GM23338 (cell line): ENCODE measurements at regions not wholly inside any gene's neighbourhood (a gene's known extent, or its start where the extent isn't known, plus 50 kb on each side); places are given as distances from the start of the nearest gene placed in this dataset.

ENCODE experiments used
- ATAC-seq: fragments of 200-7000 bp; cut with Tn5 transposase; 3 replicates; pipeline ENCODE4 v1.9.1; 2020
- DNase-seq: peaks from one replicate; pipeline ENCODE4 v3.0.0-alpha.2; 2015; ENCODE audit warnings: low spot score
- H2AFZ ChIP-seq: fragments of 200-600 bp; sonication (generic); 2 replicates; pipeline ENCODE4 v1.8.0; 2016; ENCODE audit warnings: antibody characterized with exemption, mild to moderate bottlenecking, moderate library complexity
- H3F3A ChIP-seq: fragments of 200-600 bp; sonication (generic); replicated peaks from 2 replicates; pipeline ENCODE4 v1.8.0; 2017; ENCODE audit warnings: antibody characterized with exemption, mixed run types, low read depth
- H3K27ac ChIP-seq: fragments of 200-600 bp; sonication (generic); 2 replicates; pipeline ENCODE4 v1.6.1; 2016; ENCODE audit warnings: low read depth
- H3K27me3 ChIP-seq: fragments of 200-600 bp; sonication (generic); 2 replicates; pipeline ENCODE4 v1.8.0; 2016; ENCODE audit warnings: mild to moderate bottlenecking, mixed run types, moderate library complexity; ENCODE audit not compliant: insufficient read depth
- H3K36me3 ChIP-seq: fragments of 200-600 bp; sonication (generic); 2 replicates; pipeline ENCODE4 v1.8.0; 2016; ENCODE audit warnings: mild to moderate bottlenecking; ENCODE audit not compliant: insufficient read depth
- H3K4me1 ChIP-seq: fragments of 200-600 bp; sonication (generic); 2 replicates; pipeline ENCODE4 v1.8.0; 2016; ENCODE audit warnings: mild to moderate bottlenecking, moderate library complexity; ENCODE audit not compliant: insufficient read depth
- H3K4me2 ChIP-seq: fragments of 200-600 bp; sonication (generic); 2 replicates; pipeline ENCODE4 v1.7.1; 2017; ENCODE audit warnings: mixed run types
- H3K4me3 ChIP-seq: fragments of 200-600 bp; sonication (generic); 2 replicates; pipeline ENCODE4 v1.6.1; 2016; ENCODE audit warnings: mixed run types
- H3K79me2 ChIP-seq: fragments of 200-600 bp; sonication (generic); replicated peaks from 2 replicates; pipeline ENCODE4 v1.8.0; 2017; ENCODE audit warnings: mild to moderate bottlenecking; ENCODE audit not compliant: insufficient read depth
- H3K9me2 ChIP-seq: fragments of 200-600 bp; sonication (generic); 2 replicates; pipeline ENCODE4 v1.8.0; 2017; ENCODE audit not compliant: insufficient read depth
- H4K20me1 ChIP-seq: fragments of 200-600 bp; sonication (generic); replicated peaks from 2 replicates; pipeline ENCODE4 v1.8.0; 2017; ENCODE audit warnings: mild to moderate bottlenecking; ENCODE audit not compliant: insufficient read depth
- H3K27ac Mint-ChIP-seq: 2 replicates; pipeline ENCODE4 v1.8.0; 2020; ENCODE audit warnings: inconsistent platforms, mild to moderate bottlenecking, moderate library complexity, mixed read lengths
- H3K27me3 Mint-ChIP-seq: 3 replicates; pipeline ENCODE4 v1.8.0; 2022; ENCODE audit warnings: low read depth, mild to moderate bottlenecking, moderate library complexity, mixed read lengths, inconsistent platforms; ENCODE audit not compliant: insufficient read depth, poor library complexity
- H3K36me3 Mint-ChIP-seq: 3 replicates; pipeline ENCODE4 v1.8.0; 2021; ENCODE audit warnings: low read depth, mild to moderate bottlenecking, inconsistent platforms, moderate library complexity, mixed read lengths
- H3K4me1 Mint-ChIP-seq: 3 replicates; pipeline ENCODE4 v1.8.0; 2020; ENCODE audit warnings: mild to moderate bottlenecking, inconsistent platforms, mixed read lengths
- H3K4me3 Mint-ChIP-seq: 3 replicates; pipeline ENCODE4 v1.8.0; 2021; ENCODE audit warnings: moderate library complexity, mild to moderate bottlenecking, inconsistent platforms, mixed read lengths
- H3K9me3 Mint-ChIP-seq: 3 replicates; pipeline ENCODE4 v1.8.0; 2020; ENCODE audit warnings: moderate library complexity, mild to moderate bottlenecking, inconsistent platforms, mixed read lengths
- CREB1 ChIP-seq: fragments of 250-450 bp; sonication (Bioruptor Pico); IDR thresholded peaks from 2 replicates; pipeline ENCODE4 v1.5.0; 2020; ENCODE audit warnings: low read depth, mild to moderate bottlenecking, moderate library complexity
- NANOG ChIP-seq: IDR thresholded peaks from 2 replicates; pipeline ENCODE4 v1.6.1; 2016; ENCODE audit warnings: antibody characterized with exemption, borderline replicate concordance
- REST ChIP-seq: IDR thresholded peaks from one replicate; pipeline ENCODE4 v1.6.1; 2018; ENCODE audit warnings: antibody characterized with exemption; ENCODE audit not compliant: unreplicated experiment
- STAT1 ChIP-seq: IDR thresholded peaks from one replicate; pipeline ENCODE4 v1.6.1; 2016; ENCODE audit warnings: antibody characterized with exemption; ENCODE audit not compliant: unreplicated experiment
- ZNF331 ChIP-seq: fragments of 250-450 bp; sonication (Bioruptor Pico); IDR thresholded peaks from 2 replicates; pipeline ENCODE4 v1.5.0; 2020; ENCODE audit warnings: low read depth, mild to moderate bottlenecking, moderate library complexity
- ZNF462 ChIP-seq: fragments of 250-450 bp; sonication (Bioruptor Pico); IDR thresholded peaks from 2 replicates; pipeline ENCODE4 v1.5.0; 2020; ENCODE audit warnings: mild to moderate bottlenecking, moderate library complexity
- TF ChIP-seq, protein P1 (sequence below), 2 experiments: fragments of 200-600 bp in 1 of 2; sonication (generic) in 1 of 2; conservative IDR thresholded peaks; 2 replicates each; pipeline versions ENCODE4 v1.5.1 to v1.6.1; 2016 to 2017; ENCODE audit warnings: antibody characterized with exemption in 2 of 2, low read depth in 2 of 2, mild to moderate bottlenecking in 2 of 2, moderate library complexity in 1 of 2

- Mint-ChIP-seq H3K9me3 (no peaks in the 10 kb centered on the region), H3K4me1 (peaks cover 45% of the 10 kb centered on the region), H3K36me3 (no peaks in the 10 kb centered on the region), H3K4me3 (no peak overlapping the region), H3K27ac (peak overlapping the region; percentile 76), H3K27me3 (no peaks in the 10 kb centered on the region)
- Histone ChIP-seq H3K9me2 (no peaks in the 10 kb centered on the region), H2AFZ (no peak overlapping the region), H3F3A (no peaks in the 10 kb centered on the region), H3K27me3 (no peaks in the 10 kb centered on the region), H3K4me3 (no peak overlapping the region), H3K36me3 (no peaks in the 10 kb centered on the region), H3K4me2 (no peak overlapping the region), H4K20me1 (no peaks in the 10 kb centered on the region), H3K79me2 (no peaks in the 10 kb centered on the region), H3K27ac (no peak overlapping the region), H3K4me1 (peaks cover 21% of the 10 kb centered on the region)
- ATAC-seq (peak; percentile 92), DNase-seq (peak; percentile 26)
- TF ChIP-seq CREB1 (CRISPR knock-in tag) (no peak), NANOG (no peak), REST (no peak), STAT1 (no peak), ZNF331 (CRISPR knock-in tag) (no peak), ZNF462 (CRISPR knock-in tag) (no peak)
- TF ChIP-seq, protein P1, sequence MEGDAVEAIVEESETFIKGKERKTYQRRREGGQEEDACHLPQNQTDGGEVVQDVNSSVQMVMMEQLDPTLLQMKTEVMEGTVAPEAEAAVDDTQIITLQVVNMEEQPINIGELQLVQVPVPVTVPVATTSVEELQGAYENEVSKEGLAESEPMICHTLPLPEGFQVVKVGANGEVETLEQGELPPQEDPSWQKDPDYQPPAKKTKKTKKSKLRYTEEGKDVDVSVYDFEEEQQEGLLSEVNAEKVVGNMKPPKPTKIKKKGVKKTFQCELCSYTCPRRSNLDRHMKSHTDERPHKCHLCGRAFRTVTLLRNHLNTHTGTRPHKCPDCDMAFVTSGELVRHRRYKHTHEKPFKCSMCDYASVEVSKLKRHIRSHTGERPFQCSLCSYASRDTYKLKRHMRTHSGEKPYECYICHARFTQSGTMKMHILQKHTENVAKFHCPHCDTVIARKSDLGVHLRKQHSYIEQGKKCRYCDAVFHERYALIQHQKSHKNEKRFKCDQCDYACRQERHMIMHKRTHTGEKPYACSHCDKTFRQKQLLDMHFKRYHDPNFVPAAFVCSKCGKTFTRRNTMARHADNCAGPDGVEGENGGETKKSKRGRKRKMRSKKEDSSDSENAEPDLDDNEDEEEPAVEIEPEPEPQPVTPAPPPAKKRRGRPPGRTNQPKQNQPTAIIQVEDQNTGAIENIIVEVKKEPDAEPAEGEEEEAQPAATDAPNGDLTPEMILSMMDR (conservative IDR thresholded peaks at IDR 0.05; ENCODE audit: low read depth in 2 of 2) = peak in 1 of 2 experiments; percentile 61; a peak in 2 of 4 replicates
Measured at GRCh38 chr6:93779086-93779841, 359.9 kb upstream of the EPHA7 start.
